RPMI7951 (cell line): ENCODE measurements at regions not wholly inside any gene's neighbourhood (a gene's known extent, or its start where the extent isn't known, plus 50 kb on each side); places are given as distances from the start of the nearest gene placed in this dataset.

Experiments
- DNase-seq: peaks from one replicate; pipeline ENCODE4 v3.0.0-alpha.2; 2012; ENCODE audit warnings: low read depth

DNA sequence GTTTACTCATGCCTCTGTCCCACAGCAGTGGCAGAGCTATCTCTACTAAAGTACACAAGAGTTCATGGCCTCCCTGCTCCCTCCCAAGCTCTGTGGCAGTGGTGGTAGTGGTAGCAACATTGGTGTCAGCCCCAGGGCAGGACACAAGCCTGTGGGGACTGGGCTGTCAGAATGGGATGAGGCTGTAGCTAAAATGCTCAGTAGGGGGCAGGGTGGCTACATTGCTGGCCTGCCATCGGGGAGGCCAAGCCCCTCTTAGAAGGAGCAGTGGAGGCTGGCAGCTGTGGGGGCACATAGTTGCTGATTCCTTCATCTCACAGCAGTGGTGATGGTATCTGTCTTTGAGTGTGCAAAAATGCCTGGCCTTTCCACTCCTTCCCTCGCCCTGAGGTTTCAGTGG, 461.7 kb downstream of the PCDH18 start:
- DNase-seq: no peak

DNA sequence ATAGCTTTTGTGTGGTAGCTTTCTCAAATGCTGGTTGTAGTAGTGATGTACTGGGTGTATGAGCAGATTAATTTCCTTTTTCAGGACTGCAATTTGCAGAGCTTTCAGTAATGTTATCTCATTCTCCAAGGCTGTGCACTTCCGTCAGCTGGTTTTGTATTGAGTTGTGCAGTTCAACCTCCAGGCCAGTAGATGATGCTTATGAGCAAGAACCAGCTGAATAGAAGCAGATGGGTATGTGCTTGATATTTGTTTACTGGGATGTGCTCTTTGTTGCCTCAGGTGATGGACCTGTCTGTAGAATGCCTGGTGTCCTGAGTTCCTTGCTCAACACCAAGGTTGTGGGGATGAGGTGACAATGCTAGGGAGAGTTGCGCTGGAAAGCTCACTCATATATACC, 462.8 kb downstream of the PCDH18 start:
- DNase-seq: no peak

DNA sequence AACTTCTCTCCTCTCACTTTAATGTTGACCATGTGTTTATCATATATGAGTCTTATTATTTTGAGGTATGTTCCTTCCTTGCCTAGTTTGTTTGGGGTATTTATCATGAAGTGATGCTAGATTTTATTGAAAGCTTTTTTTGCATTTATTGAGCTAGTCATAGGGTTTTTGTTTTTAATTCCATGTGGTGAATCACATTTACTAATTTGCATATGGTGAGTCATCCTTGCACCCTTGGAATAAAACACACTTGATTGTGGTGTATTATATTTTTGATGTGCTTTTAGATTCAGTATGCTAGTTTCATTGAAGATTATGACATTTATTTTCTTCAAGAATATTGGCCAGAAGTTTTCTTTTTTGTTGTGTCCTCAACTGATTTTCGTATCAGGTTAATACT, 464.6 kb downstream of the PCDH18 start:
- DNase-seq: no peak

DNA sequence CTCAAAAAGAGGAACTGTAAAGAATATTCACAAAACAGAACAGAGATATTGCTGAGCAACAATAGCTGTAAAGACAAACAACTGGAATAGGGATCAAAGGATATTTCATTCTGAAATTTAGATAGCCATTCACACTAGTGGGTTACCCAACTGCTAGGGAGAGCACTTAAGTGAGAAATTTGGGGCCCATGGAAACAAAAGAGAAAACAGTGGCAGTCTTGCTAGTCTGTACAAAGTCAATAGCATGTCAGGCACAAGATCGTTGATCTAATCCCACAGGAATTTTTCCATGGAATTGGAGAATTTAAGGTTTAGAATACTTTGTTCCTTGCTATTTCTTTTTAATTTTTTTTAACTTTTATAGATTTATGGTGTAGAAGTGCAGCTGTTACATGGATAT, 467.0 kb downstream of the PCDH18 start:
- DNase-seq: no peak

DNA sequence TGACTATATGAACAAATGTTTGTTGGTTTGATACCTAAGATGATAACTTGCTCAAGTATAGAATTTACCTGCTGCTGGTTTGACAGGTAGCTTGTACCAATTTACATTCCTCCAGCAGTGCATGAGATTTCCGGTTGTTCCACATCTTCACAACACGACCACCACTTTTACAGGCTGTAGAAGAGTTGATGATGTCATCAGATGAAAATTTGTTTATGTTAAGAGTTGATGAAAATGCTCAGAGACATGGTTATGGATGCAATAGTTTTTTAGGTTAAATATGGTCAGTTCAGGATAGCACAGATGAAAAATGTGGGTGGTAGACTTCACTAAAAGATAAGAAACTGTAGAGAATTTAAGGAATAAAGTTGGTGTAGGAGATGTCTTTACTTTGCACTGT, 468.3 kb downstream of the PCDH18 start:
- no peak for DNase-seq

DNA sequence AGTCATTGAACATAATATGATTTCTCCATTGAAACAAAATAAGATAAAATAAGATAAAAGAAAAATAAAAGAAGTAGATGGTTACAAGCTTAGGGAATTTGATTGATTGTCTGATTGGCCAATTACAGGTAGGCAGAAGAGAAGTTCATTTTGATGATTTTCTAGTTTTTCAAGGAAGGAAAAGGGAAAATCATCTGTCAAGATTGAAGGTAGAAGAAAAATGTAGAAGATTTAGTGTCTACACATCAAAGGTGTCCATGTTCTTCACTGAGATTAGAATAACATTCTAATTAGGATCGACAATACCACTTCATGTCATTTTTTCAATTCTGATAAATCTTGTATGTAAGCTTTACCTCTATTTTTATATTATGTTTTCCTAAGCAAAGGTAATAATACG, 489.1 kb downstream of the PCDH18 start:
- no peak for DNase-seq

DNA sequence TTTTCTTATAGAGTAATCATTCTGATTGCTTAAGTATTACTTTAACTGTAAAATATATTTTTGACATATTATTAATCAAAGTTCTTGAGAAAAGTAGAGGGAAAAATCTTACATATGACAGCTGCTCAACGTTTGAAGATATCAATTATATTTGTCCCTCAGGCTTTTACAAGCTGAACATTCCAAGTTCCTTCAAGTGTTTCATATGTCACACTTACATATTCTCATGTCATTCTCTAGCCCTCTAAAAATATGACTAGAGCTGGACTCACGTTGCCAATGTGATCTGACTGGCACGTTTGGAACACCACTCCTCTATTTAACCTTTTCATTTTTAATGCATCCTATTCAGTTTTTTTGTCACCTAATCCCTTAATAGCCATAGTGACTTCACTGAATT, 492.9 kb downstream of the PCDH18 start:
- DNase-seq: no peak

DNA sequence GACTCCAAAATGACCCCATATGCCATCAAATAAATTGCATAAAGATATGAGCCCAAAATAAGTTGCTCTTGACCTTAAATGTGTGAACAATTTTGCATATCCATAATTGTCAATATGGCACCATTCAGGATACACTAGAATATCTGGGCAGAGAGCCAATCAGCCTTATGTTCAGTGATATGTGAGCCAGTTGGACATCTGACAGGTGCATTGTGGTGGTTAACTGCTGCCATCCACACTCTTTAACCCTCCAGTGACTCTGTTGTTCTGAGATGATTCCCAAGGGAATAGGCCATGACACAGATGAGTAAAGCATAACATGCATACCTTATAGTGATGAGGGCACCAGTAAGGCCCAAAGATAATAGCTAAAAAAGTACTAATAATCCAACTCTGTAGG, 500.1 kb downstream of the PCDH18 start:
- no peak for DNase-seq

DNA sequence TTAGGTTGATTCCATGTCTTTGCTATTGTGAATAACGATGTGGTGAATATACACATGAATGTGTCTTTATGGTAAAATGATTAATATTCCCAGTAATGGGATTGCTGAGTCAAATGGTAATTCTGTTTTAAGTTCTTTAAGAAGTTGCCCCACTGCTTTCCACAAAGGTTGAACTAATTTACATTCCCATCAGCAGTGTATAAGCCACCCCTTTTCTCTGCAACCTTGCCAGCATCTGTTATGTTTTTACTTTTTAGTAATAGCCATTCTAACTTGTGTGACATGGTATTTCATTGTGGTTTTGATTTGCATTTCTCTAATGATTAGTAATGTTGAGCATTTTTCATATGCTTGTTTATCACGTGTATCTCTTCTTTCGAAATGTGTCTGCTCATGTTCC, 503.3 kb downstream of the PCDH18 start:
- DNase-seq: no peak

DNA sequence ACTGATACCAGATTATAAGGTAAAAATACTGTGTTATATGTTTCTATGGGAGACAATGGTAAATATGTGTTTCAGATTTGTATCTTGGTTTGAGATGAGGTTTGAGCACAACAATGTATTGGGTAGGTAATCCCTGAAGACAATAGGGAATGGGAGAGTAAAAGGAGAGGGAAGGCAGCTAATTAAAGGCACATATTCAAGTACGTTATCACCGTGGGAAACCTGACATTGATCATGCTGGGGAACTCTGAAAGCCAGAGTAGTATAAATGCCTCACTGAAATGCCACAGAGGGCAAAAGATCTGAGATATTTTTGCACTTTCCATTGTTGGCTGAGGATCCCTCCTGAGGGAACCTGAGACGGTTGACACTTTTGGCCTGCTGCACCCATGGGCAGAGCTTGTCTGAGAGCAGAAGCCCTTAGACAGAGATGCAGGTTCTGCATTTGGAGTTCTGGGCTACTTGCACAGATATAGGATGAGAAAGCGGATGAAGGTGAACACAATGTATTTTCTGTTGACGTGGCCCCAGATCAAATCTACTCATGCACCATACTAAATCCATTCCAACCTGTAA, 506.7 kb downstream of the PCDH18 start:
- DNase-seq: no peak

DNA sequence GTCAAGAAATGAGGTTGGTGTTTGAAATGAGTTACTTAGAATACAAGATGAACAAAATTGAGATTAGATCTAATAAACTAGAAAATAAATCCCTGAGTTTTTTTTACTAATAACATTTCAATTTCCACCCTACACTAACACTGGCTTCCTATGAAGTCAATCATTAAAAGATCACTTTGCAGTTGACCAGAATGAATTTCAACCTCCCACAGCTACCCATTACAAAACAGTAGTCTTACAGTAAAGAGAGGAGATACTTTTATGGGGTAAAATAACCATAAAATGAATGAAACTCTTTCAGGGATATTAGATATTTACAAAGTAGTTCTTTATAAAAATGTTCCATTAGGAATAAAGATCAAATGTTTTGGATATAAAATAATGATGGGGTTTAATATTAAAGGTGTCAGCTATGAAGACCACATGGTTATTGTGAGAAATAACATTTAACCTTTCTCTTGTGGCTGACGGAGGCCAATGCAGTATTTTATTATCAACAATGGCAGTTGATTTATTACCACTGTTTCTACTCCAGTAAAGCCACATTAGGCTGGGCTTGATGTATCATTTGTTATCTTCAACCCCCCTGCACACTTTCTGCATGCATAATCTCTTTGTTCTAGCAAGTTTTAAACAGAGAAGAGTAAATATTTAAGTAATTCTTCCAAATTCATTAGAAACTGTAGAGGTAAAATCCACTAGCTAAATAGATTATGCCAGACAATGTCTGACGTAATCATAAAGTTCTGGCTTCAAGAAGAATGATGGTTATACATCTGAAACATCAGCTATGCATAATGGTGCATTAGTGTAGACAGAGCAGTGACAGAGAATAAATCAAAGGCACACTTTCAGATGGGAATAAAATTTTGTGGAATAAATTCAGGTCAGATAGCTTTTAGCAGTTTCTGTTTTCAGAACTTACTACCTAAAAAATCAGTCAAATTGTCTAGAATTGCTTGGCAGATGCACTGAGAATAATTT, 516.6 kb downstream of the PCDH18 start:
- no peak for DNase-seq

DNA sequence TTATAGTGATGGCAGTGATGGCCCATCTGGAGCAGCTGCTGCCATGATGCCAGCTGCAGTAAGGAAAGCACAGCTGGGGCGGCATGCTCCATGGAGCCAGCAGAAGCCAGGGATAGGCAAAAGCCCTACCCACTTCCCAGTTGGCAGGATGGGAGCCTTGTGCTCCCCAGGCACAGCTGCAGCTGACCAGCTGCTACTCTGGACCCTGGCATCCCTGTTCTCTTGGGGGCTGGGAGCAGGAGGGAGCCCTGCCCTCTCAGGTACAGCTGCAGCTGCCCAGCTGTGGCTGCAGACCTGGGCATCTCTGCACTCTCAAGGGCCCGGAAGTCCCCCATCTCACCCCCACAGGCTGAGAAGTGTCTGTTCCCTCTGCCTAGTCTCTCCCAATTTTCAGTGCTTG, 531.9 kb downstream of the PCDH18 start:
- no peak for DNase-seq

DNA sequence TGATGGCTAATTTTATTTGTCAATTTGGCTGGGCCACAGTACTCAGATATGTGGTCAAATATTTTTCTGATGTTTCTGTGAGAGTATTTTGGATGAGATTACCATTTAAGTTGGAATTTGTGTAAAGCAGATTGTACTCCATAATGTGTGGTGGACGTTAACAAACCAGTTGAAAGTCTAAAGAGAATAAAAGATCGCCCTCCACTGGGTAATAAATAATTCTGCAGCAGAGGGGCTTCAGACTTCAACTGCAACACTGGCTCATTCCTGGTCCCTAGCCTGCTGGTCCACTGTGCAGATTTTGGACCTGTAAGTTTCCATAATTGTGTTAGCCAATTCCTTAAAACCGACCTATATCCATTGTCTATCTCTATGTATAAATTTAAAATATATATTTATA, 540.3 kb downstream of the PCDH18 start:
- no peak for DNase-seq

DNA sequence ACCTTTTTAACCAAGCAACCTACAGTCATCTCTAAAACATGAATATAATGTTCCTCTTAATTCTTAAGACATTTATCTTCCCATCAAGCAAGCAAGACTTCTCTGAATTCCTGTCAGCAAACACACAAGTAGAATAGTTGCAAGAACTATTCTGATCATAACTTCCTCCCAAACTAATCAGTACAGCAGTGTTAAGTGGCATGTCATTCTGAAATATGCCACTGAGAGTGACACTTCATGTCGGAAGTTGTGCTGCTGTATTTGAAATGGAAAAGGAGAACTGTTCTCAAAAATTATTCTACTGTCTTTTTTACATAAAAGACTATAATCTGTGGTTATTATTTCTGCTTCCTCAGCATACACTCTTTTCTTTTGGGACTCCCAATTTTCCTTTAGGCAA, 546.6 kb downstream of the PCDH18 start:
- DNase-seq: no peak

DNA sequence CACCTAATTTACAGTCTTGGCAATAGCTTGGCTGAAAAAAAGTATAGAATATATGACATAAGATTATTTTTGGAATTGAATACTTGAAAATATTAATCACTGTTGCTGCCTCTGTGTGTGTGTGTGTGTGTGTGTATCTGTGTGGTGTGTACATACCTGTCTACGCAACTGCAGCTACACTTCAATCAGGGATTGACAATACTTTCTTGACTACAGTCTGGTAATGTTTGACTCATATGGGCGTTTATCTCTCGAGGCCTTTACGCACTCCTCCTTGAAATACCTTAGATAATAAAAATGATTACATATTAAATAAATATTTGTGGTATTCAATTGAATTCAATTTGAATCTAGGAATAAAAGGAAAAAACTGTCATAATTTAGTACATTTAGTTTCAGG, 565.2 kb downstream of the PCDH18 start:
- no peak for DNase-seq

DNA sequence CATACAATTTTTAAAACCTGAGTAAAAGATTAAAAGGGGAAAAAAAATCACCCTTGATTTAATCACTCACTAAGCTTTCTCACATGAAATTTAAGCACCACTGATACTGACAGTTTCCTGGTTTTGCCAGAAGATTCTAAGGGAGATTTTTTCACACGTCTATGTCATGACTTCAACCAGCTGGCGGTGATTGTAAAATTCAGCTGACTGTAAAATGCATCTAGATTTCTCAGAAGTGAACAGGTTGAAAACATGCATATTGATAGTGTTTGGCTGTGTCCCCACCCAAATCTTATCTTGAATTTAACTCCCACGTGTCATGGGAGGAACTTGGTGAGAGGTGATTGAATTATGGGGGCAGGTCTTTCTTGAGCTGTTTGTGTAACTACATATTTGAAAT, 566.8 kb downstream of the PCDH18 start:
- no peak for DNase-seq

DNA sequence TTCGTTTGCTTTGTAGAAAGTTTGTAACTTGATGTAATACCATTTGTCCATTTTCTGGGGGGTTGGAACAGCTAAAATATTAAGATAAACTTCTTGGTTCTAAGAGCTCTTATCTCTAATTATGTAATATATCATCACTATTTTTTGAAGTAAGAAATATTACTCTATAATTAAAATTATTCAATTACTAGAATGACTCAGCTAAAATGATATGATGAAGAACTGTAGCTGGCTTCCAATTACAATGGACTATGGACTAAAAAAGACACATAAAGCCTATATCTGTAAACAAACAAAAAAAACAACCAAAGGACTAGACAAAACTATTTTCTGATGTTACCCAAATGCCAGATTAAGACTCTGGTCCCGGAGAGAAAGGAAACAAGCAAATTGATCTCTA, 569.4 kb downstream of the PCDH18 start:
- no peak for DNase-seq

DNA sequence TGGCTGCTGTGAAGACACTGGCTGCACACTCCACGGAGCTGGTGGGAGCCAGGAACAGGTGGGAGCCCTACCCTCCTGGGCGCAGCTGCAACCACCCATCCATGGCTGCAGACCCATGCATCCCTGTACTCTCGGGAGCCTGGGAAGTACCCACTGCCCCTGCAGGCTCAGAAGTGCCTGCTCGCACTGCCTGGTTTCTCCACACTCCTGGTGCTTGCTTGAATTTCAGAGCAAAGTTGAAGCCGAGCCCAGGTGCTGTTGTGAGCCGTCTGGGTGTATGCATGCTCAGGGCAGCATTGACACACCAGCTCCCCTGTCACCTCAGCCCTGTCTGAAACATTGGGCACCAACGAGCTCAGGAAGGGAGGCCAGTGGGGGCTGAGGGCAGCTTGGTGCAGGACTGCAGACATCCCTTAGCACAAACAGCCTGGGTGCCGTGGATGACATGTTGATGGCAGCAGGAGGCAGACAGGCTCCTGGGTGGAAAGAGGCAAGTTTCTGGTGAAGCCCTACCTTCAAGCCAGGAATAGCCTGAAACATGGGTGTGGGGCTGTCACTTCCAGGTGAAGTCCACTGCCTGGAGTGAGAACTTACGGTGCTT, 585.9 kb downstream of the PCDH18 start:
- no peak for DNase-seq

DNA sequence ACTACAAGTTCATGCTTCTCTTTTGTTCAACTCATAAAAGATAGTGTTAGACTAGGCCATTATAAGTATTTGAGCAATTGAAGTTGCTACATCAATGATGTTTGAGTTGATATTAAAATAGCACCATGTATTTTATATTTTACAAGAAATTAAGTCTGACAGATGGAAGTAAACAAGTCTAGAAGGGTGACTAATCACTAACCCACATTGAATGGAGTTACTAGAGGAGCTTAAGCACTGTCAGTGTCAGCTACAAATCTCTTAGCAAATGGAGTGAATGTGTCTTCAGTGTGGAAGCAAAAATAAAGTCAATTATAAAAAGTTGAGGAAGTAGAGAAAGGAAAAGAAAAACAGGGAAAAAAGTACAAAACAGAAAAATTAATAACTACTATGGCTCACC, 592.5 kb downstream of the PCDH18 start:
- no peak for DNase-seq

DNA sequence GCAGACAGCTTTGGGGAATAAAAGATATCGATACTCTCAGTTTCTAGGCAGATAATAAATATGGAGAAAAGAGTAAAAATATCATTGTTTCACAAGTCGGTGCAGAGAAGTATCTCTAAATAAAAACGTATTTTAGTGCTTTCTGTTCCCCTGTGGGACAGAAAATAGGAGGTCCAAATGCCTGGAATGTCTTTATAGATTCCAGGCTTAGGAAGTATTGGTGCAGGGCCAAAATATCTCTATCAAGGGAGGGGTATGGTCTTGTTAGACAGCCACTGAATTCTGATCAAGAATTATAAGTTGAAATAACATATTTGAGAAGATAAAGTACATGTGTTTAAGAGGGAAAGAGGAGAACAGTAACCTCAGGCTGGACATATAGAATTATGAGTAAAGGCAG, 596.4 kb downstream of the PCDH18 start:
- DNase-seq: no peak

DNA sequence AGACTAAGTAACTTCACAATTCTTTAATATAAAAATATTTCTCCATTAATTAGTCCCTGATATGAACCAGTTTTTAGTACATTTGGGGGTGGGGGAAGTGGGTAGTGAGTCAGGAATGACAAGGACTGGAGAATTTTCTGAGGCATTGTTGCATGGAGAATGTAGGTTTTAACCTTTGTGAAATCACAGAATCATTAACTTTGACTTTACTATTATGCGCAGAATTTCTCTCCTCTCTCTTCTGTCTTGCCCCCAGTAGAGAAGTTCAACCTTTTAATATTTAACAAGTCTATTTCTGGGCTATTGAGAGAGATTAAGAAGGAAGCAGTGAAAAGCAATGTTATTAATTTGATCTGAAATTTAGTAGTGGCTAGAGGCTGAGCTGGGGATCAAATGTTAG, 597.0 kb downstream of the PCDH18 start:
- no peak for DNase-seq

DNA sequence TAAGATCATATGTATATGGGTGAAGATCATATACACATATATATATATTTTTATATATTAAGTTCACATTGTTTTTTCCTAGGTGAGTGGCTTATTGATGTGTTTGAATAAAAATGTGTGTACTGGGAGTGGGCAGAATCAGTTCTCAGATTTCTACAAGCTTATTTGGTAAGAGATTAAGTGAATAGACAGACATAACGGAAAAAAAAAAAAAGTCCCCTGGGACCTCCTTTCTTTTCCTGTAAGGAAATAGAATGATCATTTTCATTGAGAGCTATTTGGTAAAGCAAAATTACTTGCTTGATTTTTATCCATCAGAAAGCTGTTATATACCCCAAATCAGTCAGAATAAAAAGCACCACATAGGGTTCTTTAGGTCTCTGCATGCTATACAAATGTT, 597.7 kb downstream of the PCDH18 start:
- DNase-seq: no peak

DNA sequence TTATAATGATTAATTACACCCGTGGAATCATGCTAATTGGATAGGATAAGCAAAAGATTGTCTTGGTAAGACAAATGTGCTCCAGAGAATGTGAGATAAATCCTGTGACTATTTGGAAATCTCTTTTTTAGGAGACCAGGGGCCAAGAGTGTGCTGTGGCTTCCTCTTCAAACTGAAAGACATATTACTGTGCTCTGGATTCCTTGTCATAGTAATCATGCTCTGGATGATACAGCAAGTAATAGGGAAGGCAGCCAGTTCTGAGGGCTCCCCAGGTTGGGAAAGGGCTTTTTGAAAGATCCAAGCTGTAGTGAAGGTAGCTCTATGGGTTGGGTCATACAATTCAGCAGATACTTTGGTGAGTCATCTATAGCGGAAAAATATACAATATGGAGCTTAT, 600.5 kb downstream of the PCDH18 start:
- DNase-seq: no peak
